GM21367 (cell line): ENCODE measurements at regions not wholly inside any gene's neighbourhood (a gene's known extent, or its start where the extent isn't known, plus 50 kb on each side); places are given as distances from the start of the nearest gene placed in this dataset.
"Not testable (repeated sequence)": the region's sequence is repeated elsewhere in the genome, so short reads cannot be mapped to it uniquely, and the experiment has no call there.

ENCODE experiments used
- ATAC-seq: cut with Tn5 transposase; IDR thresholded peaks from one replicate; pipeline ENCODE4 v1.9.1; 2021; ENCODE audit not compliant: unreplicated experiment

DNA sequence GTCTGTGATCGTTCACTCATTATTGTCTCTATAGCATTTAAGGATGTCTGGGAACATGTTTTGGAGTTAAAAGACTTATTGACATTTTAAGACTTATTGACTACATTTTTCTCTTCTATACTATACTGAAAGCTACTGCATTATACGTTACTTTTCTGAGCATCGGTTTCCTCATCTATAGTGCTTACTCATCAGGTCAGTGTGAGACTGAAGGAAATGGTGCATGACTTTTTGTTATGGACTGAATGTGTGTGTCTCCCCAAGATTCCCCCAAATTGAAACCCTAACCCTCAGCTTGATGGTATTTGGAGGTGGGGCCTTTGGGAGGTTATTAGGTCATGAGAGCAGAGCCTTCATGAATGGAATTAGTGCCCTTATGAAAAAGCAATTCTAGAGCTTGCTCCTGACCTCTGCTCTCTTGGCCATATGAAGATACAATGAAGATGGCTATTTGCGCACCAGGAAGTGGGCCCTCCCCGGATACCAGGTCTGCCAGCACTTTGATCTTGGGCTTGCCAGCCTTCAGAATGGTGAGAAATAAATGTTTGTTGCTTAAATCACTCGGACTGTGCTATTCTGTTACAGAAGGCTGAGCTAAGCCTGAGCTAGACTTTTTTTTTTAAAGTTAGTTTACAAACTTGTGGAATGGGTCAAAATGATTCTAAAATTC is 243.7 kb upstream of the RREB1 start:
- ATAC-seq, result no peak

DNA sequence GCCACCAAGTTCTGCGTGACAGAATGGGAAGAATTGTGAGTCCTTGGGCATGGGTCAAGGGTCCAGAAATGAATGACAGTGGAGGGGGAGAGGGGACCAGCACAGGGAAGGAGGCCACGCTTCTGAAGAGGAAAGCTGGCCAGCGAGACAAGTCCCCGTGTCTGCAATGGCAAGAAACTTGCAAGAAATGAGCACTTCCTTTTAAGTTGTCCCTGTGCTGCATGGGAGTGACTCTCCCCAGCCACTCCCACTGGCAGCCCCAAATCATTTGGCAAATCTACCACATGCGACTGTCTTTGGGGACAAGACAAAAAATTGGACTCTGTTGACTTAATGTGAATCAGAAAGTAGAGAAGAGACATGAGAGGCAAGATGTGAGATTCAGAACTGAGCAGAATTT is 242.2 kb upstream of the RREB1 start:
- no peak for ATAC-seq

DNA sequence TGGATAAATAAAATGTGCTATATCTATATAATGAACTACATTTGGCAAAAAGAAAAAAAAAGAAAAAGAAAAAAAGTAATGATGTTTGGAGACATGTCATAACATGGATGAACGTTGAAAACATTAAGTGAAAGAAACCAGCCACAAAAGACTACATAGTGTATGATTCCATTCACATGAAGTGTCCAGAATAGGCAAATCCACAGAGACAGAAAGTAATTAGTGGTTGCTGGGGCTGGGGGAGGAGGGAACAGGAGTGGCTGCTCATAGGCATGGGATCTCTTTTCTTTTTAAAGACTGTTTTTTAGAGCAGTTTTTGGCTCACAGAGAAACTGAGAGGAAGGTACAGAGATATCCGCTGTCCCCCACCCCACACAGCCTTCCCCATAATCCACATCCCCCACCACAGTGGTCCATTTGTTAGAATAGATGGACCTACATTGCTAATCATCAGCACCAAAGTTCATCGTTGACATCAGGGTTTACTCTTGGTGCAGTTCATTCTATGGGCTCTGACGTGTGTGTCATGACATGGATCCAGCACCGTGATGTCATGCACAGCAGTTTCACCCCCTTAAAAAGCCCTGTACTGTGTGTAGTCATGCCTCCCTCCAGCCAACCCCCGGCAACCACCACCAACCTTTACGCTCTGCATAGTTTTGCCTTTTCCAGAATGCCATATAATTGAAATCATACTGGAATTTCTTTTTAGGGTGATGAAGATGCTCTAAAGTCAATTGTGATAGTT is 240.9 kb upstream of the RREB1 start:
- ATAC-seq, result no peak

DNA sequence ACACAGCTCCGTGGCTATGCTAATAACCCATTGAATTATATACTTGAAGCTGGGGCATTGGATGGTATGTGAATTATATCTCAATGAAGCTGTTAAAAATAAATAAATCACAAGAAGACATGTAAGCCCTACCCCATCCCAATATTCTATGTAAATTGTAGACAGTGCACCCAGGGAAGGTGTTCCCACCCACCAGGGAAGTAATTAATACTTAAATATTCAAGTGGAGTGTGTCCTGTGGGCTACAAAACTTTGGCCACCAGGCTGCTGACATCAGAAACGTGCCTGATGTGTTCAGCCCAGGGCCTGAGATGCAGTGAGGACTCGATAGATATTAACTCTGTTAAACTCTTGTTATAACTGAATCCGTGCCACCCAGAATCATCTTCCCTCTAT is 240.4 kb upstream of the RREB1 start:
- no peak for ATAC-seq

DNA sequence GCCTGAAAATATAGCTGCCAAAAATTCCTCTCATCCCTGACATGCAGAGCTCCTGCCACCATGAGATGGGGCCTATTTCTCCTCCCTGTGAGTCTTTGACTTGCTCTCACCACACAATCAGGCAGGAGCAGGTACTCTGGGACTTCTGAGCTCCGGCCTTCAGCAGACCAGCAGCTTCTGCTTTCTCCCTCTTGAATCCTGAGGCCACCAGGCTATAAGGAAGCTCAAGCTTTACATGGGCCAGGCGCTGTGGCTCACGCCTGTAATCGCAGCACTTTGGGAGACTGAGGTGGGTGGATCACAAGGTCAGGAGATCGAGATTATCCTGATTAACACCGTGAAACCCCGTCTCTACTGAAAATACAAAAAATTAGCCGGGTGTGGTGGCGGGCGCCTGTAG is 238.7 kb upstream of the RREB1 start:
- no peak for ATAC-seq

DNA sequence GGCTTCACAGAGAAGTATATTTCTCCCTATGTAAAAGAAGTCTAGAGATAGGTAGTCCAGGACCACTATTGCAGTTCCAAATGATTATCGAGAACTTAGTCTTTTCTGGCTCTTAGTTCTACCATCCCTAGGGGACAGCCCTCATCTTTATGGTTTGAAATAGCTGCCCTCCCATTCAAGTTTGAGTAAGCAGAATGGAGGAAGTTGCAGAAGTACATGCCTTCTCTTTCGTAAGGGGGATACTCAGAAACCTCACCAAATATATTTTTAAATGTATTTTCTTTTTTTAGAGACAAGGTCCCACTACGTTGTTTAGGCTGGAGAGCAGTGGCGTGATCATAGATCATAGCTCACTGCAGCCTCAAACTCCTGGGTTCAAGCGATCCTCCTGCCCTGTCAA is 236.8 kb upstream of the RREB1 start:
- no peak for ATAC-seq

DNA sequence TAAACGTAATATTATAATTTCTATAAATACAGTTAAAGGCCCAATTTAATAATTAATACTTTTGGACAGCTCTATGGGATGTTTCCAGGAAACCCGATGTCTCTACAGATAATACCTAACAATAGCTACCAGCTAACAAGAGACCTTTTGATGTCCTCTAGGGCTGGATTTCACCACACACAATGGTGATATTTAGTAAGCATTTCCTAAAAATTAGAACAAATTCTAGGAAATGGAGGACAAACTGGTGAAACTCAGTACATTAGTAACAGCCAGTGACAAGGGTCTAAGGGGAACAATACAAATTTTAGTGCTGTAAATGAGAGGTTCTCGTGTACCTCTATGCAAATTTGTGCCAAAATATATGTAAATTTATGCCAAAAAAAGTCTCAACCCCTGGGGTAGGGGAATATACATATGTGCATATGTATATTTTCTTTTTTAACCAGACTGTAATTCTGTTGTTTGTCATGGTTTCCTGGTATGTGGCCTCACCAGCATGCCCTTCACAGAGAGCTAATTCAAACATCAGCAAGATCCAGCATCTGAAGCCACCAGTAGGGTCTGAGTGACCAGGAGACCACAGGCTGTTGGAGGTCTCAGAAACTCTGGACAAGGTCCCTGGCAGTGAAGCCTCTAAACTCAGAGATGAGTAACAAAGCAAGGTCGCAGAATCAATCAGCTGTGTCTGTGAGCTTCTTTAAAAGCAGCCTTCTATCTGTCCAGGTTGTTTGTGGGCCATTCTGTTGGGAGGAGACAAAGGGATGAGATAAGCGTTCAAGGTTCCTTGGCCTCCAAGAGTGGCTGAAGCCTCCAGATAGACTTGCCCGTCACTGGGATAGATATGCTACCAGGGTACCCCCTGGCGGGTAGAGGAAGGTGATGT is 235.1 kb upstream of the RREB1 start:
- no peak for ATAC-seq

DNA sequence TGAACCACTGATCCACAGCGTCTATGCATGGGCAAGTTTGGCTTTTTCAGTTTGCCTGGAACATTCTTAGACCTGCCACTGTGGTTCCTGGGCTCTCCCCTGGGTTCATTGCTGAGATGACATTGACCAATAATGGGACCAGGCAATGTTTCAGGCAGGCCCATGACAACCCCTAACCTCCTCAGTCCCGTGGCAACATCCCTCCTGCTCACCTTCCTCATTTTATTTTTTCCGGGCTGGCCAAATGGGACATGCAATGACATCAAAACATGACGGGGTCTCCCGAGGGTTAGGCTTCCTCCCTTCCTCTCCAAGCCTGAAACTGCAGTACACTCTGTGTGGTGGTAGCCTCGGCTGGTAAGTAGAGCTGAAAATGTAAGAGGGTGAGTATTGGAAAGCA is 234.0 kb upstream of the RREB1 start:
- no peak for ATAC-seq

DNA sequence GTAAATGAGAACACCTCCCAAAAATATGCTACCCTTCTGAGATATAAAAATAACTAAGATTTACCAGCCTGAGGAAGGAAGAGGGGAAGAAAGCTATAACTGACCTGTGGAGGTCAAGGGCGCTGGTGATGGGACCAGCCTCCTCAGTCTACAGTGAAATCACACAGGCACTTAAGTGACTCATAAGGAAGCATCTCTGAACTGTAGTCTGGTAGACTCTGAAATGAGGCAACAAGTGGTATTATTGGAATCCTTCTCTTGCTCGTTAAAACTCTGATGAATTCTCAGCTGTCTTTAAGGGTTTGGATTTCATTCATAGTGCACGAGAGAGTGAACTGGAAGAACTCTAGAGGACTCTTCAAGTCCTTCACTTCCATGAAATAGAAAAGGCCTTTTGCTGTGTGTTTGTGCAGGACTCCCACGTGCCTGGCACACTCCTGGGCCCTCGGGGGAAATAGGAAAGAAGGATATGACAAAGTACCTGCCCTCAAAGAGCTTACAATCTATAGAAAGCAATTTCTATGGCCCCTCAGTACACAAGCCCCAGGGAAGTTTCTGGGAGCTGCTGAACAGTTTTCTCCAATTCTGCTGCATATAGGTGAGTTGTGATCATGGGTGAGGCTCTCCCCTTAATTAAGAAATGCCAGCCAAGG is 231.8 kb upstream of the RREB1 start:
- ATAC-seq, result no peak

DNA sequence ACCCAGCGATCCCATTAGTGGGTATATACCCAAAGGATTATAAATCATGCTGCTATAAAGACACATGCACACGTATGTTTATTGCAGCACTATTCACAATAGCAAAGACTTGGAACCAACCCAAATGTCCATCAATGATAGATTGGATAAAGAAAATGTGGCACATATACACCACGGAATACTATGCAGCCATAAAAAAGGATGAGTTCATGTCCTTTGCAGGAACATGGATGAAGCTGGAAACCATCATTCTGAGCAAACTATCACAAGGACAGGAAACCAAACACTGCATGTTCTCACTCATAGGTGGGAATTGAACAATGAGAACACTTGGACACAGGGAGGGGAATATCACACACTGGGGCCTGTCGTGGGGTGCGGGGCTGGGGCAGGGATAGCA is 230.0 kb upstream of the RREB1 start:
- not testable (repeated sequence) for ATAC-seq

DNA sequence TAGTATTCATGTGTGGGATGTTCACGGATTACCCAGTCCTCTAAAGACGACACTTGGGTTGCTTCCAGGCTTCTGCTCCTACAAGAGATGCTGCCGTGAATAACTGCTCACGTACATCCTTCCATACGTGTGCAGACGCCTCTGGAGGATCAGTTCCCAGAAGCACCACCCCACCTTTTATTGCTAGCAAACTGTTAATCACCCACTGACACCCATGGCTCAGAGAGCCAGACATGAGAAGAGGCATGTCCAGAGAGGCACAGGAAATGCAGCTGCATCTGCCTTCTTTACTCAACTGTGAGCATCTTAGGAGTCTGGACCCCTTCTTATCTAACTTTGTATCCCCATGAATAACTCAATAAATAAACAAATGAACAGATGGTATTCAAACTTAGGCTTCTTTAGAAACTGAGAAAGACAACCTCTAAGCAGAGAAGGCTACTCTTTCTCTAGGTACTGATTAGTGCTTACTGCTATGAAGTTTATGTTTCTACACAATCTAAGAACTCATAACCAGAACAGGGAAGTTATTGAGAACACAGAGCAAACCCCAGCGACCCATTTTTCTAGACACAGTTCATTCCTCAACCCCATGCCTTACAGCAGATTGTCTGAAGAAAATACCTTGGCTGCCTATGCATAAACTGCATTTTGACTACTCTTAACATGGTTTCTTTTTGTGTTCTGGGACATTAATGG is 228.7 kb upstream of the RREB1 start:
- no peak for ATAC-seq

DNA sequence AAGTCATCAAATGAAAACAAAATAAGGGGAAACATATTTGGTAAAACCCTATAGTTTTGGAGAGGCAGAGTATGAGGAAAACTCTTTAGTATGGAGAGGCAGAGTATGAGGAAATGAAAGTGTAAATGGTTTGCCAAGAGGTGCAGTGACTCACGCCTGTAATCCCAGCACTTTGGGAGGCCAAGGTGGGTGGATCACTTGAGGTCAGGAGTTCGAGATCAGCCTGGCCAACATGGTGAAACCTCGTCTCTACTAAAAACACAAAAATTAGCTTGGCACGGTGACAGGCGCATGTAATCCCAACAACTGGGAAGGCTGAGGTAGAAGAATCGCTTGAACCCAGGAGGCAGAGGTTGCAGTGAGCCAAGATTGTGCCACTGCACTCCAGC is 228.2 kb upstream of the RREB1 start:
- ATAC-seq, result not testable (repeated sequence)

DNA sequence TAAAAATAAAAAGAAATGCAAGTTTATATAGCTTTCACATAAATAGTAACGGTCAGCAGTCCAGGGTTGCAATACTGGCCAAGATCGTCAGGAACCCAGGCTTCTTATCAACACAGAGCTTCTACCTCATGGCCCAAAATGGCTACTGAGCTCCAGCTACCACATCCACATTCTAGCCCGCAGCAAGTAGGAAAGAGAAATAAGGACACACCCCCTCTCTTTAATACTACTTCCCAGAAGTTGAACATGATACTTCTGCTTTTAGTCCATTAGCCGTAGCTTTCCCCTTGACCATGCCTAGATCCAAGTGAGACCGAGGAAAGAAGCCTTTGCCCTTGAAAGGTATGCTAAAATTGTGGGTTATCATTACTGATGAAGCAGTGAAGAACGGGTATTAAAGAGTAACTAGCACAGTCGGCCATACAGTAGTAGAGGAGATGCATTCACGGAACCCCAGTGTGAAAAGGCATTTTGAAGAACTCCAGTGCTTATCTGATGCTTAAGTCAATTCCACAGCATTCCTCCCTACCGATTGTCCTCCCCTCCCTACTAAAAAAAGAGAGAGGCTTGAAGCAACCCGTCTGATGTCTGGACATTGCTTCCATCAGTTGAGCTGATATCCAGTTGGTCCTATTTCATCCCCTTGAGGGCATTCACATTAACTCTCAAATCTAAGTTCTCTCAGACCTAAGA is 226.9 kb upstream of the RREB1 start:
- no peak for ATAC-seq

DNA sequence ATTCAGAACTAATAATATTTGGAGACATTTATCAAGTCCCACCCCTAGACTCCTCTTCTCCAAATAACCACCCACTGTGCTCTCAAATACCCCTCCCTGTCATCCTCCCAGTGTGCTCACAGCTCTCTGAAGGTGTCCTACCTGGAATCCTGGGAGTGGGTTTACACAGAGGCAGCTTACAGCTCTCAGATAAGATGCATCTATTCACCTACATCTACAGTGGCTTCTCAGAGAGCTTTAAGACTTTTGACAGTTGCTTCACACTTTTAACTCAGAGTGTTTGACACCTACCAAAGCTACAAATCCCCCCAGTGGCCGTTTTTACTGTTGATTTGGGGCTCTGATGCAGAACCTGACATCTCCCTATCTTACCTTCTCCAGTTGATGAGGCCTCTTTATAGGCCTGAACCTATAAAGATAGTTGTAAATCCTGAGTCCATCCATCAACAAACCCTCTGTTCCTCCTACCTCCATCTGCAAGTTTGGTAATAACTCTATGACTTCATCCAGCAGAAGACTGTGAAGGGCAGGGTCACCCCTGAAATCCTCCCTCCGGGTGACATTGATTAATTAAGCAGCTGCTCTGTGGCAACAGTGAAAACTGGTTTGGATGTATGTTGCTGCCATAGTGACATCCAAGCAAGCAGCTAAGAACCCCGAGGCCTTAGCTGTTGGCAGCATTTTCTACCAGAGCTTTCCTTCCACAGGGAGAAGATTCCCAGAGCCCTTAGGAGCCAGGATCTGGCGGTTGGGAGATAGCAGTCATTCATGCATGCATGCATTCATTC is 226.1 kb upstream of the RREB1 start:
- ATAC-seq, result no peak

DNA sequence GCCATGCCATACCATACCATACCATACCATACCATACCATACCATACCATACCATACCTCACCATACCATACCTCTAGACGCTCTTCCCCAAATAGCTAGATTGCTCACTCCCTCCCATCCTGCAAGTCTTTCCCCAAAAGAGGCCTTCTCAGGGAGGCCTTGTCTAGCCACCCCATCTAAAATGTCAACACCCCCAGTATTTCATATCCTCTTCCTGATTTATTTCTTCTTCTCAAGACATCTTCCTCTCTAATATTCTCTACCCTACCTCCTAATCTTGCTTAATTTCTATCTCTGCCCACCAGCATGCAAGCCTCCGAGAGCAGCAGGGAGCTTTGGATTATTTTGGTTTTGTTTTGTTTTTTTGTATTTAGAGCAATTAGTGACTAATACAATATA is 225.2 kb upstream of the RREB1 start:
- no peak for ATAC-seq

DNA sequence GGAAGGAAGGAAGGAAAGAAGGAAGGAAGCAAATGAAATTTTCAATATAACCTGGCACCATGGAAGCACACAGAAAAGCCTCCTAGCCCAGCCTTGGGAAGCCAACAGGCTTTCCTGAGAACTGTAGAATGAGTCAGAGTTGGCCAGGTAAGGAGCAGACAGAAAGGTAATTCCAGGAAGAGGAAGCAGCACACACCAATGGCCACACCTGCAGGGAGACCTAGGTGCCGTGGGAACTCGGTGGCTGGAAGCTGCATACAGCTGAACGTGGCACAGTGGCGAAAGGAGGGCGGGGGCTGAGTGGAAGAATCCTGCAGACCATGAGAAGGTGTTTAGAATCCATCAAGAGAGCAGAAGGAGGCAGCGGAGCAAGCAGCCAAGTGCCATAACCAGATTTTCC is 224.8 kb upstream of the RREB1 start:
- ATAC-seq, result no peak

DNA sequence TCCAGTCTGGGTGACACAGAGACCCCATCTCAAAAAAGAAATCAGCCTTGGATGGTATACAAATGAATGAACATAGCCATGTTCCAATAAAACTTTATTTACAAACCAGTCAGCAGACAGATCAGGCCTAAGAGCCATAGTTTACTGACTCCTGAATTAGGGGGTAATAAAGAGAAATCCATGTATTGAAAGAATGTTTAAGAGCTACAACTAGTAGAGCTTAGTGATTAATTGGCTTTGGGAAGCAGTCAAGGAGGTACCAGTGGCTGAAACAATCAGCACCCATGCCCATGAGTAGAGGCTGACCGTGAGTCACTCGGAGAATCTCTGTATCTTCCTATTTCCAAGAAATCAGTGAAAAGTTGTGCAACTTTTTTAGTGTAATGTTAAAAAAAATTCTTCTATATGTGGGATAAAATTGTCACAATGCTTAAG is 223.6 kb upstream of the RREB1 start:
- no peak for ATAC-seq

DNA sequence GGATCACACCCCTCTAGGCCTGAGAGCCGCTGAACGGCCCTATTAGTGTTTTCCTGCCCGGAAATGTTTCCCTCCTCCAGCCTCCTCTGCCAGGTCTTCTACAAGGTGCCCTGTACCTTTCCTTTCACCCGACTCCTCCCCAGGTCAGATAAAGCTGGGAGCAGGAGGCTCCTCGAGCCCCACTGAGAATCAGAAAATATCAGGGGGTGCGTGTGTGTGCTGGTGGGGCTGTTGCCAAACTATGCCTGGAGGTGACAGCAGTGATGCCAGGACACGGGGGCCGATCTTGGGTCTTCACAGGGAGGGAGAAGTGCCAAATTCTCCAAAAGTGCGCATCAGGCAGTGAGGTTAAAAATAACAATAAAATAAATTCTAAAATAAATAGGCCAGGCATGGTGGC is 222.8 kb upstream of the RREB1 start:
- ATAC-seq, result no peak

DNA sequence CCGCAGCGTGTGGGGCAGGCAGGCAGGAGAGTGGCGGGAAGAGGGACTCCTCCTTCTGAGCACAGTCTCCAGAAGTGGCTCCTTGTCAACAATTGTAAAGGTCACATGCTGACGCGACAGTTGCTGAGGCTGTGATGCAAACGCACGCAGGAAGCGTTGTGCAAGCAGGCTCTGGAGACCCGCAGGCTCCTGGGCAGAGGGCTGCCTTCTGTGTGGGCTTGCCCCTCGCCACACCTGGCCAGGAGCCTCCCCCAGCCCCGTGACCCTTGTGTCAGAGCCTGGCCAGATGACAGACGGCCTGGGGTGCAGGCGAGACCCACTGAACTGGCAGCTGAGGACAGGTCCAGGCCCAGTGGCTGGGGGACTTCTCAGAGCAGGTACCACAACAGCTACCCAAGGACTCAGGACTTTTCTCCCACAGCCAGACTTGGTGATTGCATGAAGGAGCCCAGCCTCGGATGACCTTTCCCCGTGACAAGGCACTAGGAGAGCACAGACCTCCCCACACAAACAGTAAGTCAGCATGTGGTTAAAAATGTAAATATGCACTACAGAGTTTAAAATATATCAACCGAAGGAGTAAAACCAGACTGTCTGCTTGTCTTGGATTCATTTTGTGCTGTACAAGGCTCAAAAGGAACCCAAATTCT is 222.1 kb upstream of the RREB1 start:
- no peak for ATAC-seq
